Kidney (tissue), 13 donors: ENCODE measurements at regions not wholly inside any gene's neighbourhood (a gene's known extent, or its start where the extent isn't known, plus 50 kb on each side); places are given as distances from the start of the nearest gene placed in this dataset.

Source experiments
- DNase-seq, 5 donors: peaks; one replicate each; pipeline ENCODE4 v3.0.0-alpha.2; 2013 to 2020
- FAIRE-seq: peaks from 2 replicates; lab custom pipeline; 2012; peaks lifted over from hg19 to GRCh38; lab: Jason Lieb, UNC
- H3K27ac ChIP-seq, 2 donors: one replicate each; pipeline ENCODE4 v1.7.0; 2013; ENCODE audit warnings: low read depth in 2 of 2, low read length in 2 of 2, inconsistent platforms in 1 of 2
- H3K27me3 ChIP-seq: one replicate; pipeline ENCODE4 v1.7.1; 2013; ENCODE audit warnings: low read length, inconsistent platforms; ENCODE audit not compliant: control insufficient read depth, insufficient read depth
- H3K36me3 ChIP-seq, 3 donors: one replicate each; pipeline versions ENCODE4 v1.7.0 to v1.7.1; 2013; ENCODE audit warnings: low read length in 3 of 3, control low read depth in 1 of 3, inconsistent platforms in 1 of 3; ENCODE audit not compliant: insufficient read depth in 3 of 3, control insufficient read depth in 2 of 3
- H3K4me1 ChIP-seq, 3 donors: one replicate each; pipeline versions ENCODE4 v1.7.0 to v1.7.1; 2013; ENCODE audit warnings: low read length in 3 of 3, inconsistent platforms in 1 of 3, low read depth in 1 of 3; ENCODE audit not compliant: control insufficient read depth in 2 of 3, insufficient read depth in 2 of 3
- H3K4me3 ChIP-seq, 3 donors: one replicate each; pipeline versions ENCODE4 v1.7.0 to v1.8.1; 2013; ENCODE audit warnings: low read length in 3 of 3, control low read depth in 1 of 3, inconsistent platforms in 1 of 3
- H3K9ac ChIP-seq, 3 donors: one replicate each; pipeline versions ENCODE4 v1.7.0 to v1.7.1; 2013; ENCODE audit warnings: low read length in 3 of 3, control low read depth in 1 of 3, inconsistent platforms in 1 of 3
- H3K9me3 ChIP-seq, 3 donors: one replicate each; pipeline versions ENCODE4 v1.7.0 to v1.7.1; 2013; ENCODE audit warnings: low read length in 3 of 3, control low read depth in 1 of 3, inconsistent platforms in 1 of 3; ENCODE audit not compliant: control insufficient read depth in 2 of 3, insufficient read depth in 1 of 3
- intact Hi-C: fragments of 100-400 bp; cut with DNase I; formaldehyde crosslinking; loops from one replicate; pipeline ENCODE4 v1.11.1; 2022
- TF ChIP-seq, protein P1 (sequence below): IDR thresholded peaks from 3 replicates; pipeline ENCODE4 v1.5.1; 2012; ENCODE audit warnings: mild to moderate bottlenecking, moderate library complexity, borderline replicate concordance; ENCODE audit not compliant: insufficient read depth; ENCODE audit errors: extremely low read depth
- donor health status: control.
- donor health status: control.
- donor health status: control.
- donor health status: control.
- donor health status: control.
- donor health status: DM: yes; HTN: yes; CAD: no.
- donor health status: Normal renal cell carcinoma (clear cell type).

DNA sequence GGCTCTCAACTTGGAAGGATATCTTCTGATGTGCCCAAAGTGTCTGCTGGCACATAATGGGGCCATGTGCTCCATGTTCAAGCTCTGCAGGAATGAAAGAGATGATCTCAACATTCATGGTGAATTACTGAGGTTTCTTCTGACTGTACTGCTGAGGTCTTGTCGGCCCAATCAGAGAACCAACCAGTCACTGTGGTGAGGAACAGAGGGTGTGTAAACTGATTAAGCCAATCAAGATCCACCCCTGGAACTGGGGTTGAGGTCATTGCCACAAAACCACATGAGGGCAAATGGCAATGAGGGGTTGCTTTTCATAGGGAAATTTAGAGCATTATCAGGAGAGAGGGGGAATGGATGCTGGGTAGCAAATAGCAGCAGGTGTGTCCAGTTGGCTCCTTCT, 152.3 kb upstream of the RAG2 start:
- Histone ChIP-seq H3K36me3 (no peaks in the 10 kb centered on the region), H3K27me3 (no peaks in the 10 kb centered on the region), H3K4me3 (no peak overlapping the region), H3K9me3 (no peaks in the 10 kb centered on the region), H3K27ac (no peak overlapping the region), H3K4me1 (peaks cover 0 to 4% (median 0%) of the 10 kb centered on the region in 3 donors), H3K9ac (no peak overlapping the region)
- no peak for FAIRE-seq
- TF ChIP-seq, protein P1, sequence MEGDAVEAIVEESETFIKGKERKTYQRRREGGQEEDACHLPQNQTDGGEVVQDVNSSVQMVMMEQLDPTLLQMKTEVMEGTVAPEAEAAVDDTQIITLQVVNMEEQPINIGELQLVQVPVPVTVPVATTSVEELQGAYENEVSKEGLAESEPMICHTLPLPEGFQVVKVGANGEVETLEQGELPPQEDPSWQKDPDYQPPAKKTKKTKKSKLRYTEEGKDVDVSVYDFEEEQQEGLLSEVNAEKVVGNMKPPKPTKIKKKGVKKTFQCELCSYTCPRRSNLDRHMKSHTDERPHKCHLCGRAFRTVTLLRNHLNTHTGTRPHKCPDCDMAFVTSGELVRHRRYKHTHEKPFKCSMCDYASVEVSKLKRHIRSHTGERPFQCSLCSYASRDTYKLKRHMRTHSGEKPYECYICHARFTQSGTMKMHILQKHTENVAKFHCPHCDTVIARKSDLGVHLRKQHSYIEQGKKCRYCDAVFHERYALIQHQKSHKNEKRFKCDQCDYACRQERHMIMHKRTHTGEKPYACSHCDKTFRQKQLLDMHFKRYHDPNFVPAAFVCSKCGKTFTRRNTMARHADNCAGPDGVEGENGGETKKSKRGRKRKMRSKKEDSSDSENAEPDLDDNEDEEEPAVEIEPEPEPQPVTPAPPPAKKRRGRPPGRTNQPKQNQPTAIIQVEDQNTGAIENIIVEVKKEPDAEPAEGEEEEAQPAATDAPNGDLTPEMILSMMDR, result no peak
- no peak for DNase-seq
- intact Hi-C loops, result no loop called here

DNA sequence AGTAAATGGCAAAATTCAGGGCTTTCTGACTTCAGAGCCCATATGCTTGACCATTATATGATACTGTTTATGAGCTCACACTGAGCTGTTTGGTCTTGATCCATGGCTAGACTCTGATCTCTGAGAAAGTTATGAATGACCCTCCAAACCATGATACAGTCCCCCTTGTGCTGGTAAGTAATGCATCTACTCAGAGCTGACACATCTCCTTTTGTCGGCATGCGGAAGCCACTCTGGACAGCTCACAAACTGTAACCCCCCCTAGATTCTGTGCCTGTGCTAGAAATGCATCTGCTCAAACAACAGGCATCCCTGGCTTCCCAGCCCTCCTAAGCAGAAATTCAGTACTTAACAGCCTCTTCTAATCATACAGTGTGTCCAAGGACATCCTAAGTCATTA, 150.8 kb upstream of the RAG2 start:
- intact Hi-C loops, result no loop called here
- no peak overlapping the region for H3K4me3 ChIP-seq
- no peak overlapping the region for H3K9ac ChIP-seq
- FAIRE-seq (no peak), DNase-seq (no peak)
- TF ChIP-seq, protein P1, result no peak
- H3K9me3 ChIP-seq, result no peaks in the 10 kb centered on the region
- peaks cover 0 to 4% (median 0%) of the 10 kb centered on the region in 3 donors for H3K4me1 ChIP-seq
- H3K27me3 ChIP-seq, result no peaks in the 10 kb centered on the region
- H3K36me3 ChIP-seq, result no peaks in the 10 kb centered on the region
- no peak overlapping the region for H3K27ac ChIP-seq

DNA sequence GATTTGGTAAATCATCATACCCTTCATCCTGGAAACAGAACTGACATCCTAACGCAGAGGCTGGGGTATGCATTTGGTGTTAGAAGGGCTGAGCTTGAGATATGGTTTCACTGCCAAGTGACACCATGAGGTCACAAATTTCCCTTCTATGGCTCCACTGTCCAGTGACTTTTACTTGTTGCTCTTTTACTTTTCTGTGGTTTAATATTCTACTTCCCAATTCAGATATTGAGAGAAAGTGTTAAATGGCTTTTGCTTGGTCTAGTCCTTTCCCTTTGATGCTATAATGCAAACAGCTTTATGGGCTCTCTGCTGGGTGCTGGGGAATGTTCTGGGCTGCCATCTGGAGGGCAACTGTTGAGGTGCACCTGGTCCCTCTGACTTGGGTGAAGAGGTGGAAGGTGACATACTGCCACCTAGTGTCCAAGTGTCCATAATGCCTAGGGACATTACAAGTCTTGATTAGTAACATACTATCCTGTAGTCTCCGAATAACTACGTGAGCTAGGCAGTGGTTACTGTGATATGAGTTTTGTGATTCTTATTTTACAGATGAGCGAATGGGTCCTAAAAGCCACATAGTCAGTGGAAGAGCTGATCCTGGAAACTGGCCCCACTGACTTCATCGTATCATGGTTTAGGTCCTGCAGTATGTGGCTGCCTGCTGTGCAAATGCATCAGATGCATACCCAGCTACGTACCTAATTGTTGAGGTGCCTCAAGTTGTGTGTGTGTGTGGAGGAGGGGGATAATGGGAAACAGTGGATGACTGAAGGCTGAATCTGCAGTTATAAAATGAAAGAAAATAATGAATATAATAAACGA, 149.1 kb upstream of the RAG2 start:
- Histone ChIP-seq H3K27ac (no peak overlapping the region), H3K9me3 (no peaks in the 10 kb centered on the region), H3K27me3 (no peaks in the 10 kb centered on the region), H3K36me3 (no peaks in the 10 kb centered on the region), H3K9ac (no peak overlapping the region), H3K4me1 (peaks cover 0 to 4% (median 0%) of the 10 kb centered on the region in 3 donors), H3K4me3 (peak overlapping the region in 1 of 3 donors; percentile 14)
- peak; percentile 87 to 96 (median 95) for DNase-seq
- intact Hi-C loops, result no loop called here
- TF ChIP-seq, protein P1, result peak; percentile 95
- FAIRE-seq, result peak; percentile 97
